ENCODE measurements at regions not wholly inside any gene's neighbourhood (a gene's known extent, or its start where the extent isn't known, plus 50 kb on each side); places are given as distances from the start of the nearest gene placed in this dataset.

DNA sequence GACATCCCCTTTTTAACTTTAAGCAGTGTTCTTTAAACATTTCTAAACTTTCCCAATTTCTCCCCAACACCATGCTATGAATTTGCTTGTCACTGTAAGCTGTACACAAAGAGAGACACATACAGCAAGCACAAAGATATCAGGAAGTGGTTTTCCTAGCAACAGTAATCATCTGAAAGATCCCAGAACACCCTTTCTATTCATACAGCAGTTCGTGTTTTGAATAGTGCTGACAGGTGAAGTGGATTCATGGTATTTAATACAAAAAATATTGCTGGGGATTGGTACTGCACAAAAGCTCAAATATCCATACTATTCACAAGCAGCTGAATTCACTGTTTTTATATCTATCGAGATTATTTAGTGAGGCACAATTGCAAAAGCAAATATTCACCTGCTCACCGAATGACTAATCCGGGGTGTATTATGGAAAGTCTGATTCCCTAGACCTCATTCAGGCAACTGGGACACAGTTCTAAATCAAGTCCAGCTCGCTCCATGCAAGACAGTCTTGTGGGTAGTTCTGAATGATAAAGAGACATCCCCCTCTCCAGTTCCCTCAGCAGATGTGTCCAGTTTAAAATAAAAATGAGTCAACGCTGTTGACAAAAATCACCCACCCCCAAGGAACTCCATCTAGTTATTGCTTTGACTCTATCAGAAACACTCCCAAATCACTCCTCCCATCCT lies 107.1 kb upstream of the TSHZ2 start:
- H3K4me3 Mint-ChIP-seq = no peak overlapping the region
- H3K27me3 Mint-ChIP-seq = no peaks in the 10 kb centered on the region
- WGBS (ENCODE audit: insufficient coverage) = 100% methylated on average over 1 of the region's 6 CpGs
- H3K9ac ChIP-seq (ENCODE audit: low read length) = no peak overlapping the region
- no peak overlapping the region for H3K4me3 ChIP-seq (ENCODE audit: control extremely low read depth in 1 of 5, extremely low read depth in 1 of 5, insufficient read depth in 1 of 5, low read depth in 2 of 5, low read length in 4 of 5)
- ChIA-PET POLR2A (no interaction called here), CTCF (no interaction called here)
- TF ChIP-seq, protein P1, sequence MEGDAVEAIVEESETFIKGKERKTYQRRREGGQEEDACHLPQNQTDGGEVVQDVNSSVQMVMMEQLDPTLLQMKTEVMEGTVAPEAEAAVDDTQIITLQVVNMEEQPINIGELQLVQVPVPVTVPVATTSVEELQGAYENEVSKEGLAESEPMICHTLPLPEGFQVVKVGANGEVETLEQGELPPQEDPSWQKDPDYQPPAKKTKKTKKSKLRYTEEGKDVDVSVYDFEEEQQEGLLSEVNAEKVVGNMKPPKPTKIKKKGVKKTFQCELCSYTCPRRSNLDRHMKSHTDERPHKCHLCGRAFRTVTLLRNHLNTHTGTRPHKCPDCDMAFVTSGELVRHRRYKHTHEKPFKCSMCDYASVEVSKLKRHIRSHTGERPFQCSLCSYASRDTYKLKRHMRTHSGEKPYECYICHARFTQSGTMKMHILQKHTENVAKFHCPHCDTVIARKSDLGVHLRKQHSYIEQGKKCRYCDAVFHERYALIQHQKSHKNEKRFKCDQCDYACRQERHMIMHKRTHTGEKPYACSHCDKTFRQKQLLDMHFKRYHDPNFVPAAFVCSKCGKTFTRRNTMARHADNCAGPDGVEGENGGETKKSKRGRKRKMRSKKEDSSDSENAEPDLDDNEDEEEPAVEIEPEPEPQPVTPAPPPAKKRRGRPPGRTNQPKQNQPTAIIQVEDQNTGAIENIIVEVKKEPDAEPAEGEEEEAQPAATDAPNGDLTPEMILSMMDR (IDR thresholded peaks at IDR 0.05) = no peak
- TF ChIP-seq EZH2 (IDR thresholded peaks at IDR 0.05; ENCODE audit: borderline replicate concordance, insufficient read depth, low read depth, low read length, poor library complexity, severe bottlenecking) = no peak
- no peak for ATAC-seq (ENCODE audit: low read depth)
- no peaks in the 10 kb centered on the region for H3K9me3 Mint-ChIP-seq (ENCODE audit: insufficient read depth)
- peaks cover 0 to 2% (median 0%) of the 10 kb centered on the region in 3 donors for H3K9me3 ChIP-seq (ENCODE audit: control extremely low read depth in 1 of 3, control insufficient read depth in 2 of 3, insufficient read depth in 1 of 3, low read length in 2 of 3)
- no peak overlapping the region for H3K27ac ChIP-seq (ENCODE audit: low read length in 2 of 2)
- H3K79me2 ChIP-seq (ENCODE audit: control insufficient read depth, insufficient read depth, low read length) = no peaks in the 10 kb centered on the region
- H3K36me3 ChIP-seq (replicated peaks in 1 of 2; ENCODE audit: control extremely low read depth in 1 of 2, control insufficient read depth in 1 of 2, extremely low read depth in 1 of 2, insufficient read depth in 2 of 2, low read length in 1 of 2) = no peaks in the 10 kb centered on the region
- intact Hi-C loops (cut with micrococcal nuclease) = no loop called here
- H3K27me3 ChIP-seq (replicated peaks in 1 of 4; ENCODE audit: control extremely low read depth in 1 of 4, control insufficient read depth in 3 of 4, insufficient read depth in 4 of 4, low read length in 3 of 4) = peaks cover 0 to 4% (median 0%) of the 10 kb centered on the region in 4 experiments
- H2AFZ ChIP-seq (ENCODE audit: insufficient read depth, low read depth, low read length, poor library complexity, severe bottlenecking) = no peak overlapping the region
- H3K4me1 Mint-ChIP-seq = no peaks in the 10 kb centered on the region
- no peak for DNase-seq
- H3K4me2 ChIP-seq (replicated peaks; ENCODE audit: low read depth, low read length, poor library complexity, severe bottlenecking) = no peak overlapping the region
- no peak overlapping the region for H3K27ac Mint-ChIP-seq
- H3K4me1 ChIP-seq (ENCODE audit: control insufficient read depth in 2 of 2, insufficient read depth in 2 of 2, low read length in 2 of 2) = no peaks in the 10 kb centered on the region
- H4K20me1 ChIP-seq (ENCODE audit: control insufficient read depth, insufficient read depth, low read length, poor library complexity, severe bottlenecking) = no peaks in the 10 kb centered on the region

DNA sequence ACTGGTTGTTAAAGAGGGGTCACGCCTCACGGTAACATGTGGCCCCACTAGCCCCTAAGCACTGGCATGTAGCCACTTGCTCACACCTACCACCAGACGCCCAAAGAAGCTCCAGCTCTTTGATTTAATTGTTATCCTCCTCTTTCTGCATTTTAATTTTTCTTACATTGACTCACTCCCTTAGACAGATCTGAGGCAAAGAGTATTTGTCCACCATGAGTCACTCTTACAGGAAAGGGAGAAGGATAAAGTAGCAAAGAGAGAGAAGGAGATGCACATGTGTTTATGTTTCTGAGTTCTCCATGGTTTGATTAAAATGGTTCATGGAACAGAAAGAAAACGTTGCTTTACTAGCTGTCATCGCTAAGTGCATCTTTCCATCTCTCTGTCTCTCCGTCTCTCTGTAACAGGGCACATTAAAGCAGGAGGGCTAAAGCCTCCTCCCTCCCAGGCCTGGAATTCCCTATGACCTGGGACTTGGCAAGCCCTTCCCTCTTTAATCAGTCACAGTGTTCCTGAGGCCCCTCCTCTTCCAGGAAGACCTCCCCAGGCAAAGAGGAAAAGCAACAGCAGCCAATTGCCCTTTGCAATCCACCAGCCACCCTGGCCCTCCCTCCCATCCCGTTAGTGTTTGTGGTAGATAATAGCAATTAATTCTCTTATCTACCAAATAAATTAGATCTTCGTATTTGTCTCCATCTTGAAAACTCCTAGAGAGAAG lies 112.8 kb upstream of the TSHZ2 start:
- POLR2A ChIA-PET = no interaction called here
- Histone ChIP-seq H2AFZ (ENCODE audit: insufficient read depth, low read depth, low read length, poor library complexity, severe bottlenecking) (no peak overlapping the region), H3K4me3 (ENCODE audit: control extremely low read depth in 1 of 5, extremely low read depth in 1 of 5, insufficient read depth in 1 of 5, low read depth in 2 of 5, low read length in 4 of 5) (no peak overlapping the region), H3K36me3 (replicated peaks in 1 of 2; ENCODE audit: control extremely low read depth in 1 of 2, control insufficient read depth in 1 of 2, extremely low read depth in 1 of 2, insufficient read depth in 2 of 2, low read length in 1 of 2) (no peaks in the 10 kb centered on the region), H3K27me3 (replicated peaks in 1 of 4; ENCODE audit: control extremely low read depth in 1 of 4, control insufficient read depth in 3 of 4, insufficient read depth in 4 of 4, low read length in 3 of 4) (peaks cover 0 to 4% (median 0%) of the 10 kb centered on the region in 4 experiments), H3K79me2 (ENCODE audit: control insufficient read depth, insufficient read depth, low read length) (no peaks in the 10 kb centered on the region), H4K20me1 (ENCODE audit: control insufficient read depth, insufficient read depth, low read length, poor library complexity, severe bottlenecking) (no peaks in the 10 kb centered on the region), H3K4me2 (replicated peaks; ENCODE audit: low read depth, low read length, poor library complexity, severe bottlenecking) (no peak overlapping the region), H3K27ac (ENCODE audit: low read length in 2 of 2) (no peak overlapping the region), H3K9me3 (ENCODE audit: control extremely low read depth in 1 of 3, control insufficient read depth in 2 of 3, insufficient read depth in 1 of 3, low read length in 2 of 3) (no peaks in the 10 kb centered on the region), H3K9ac (ENCODE audit: low read length) (no peak overlapping the region), H3K4me1 (ENCODE audit: control insufficient read depth in 2 of 2, insufficient read depth in 2 of 2, low read length in 2 of 2) (no peaks in the 10 kb centered on the region)
- Mint-ChIP-seq H3K4me1 (no peaks in the 10 kb centered on the region), H3K9me3 (ENCODE audit: insufficient read depth) (no peaks in the 10 kb centered on the region), H3K4me3 (no peak overlapping the region), H3K27me3 (no peaks in the 10 kb centered on the region), H3K27ac (no peak overlapping the region)
- ATAC-seq (ENCODE audit: low read depth) (no peak), DNase-seq (no peak)
- no peak for TF ChIP-seq EZH2 (IDR thresholded peaks at IDR 0.05; ENCODE audit: borderline replicate concordance, insufficient read depth, low read depth, low read length, poor library complexity, severe bottlenecking)
- TF ChIP-seq, protein P1 (IDR thresholded peaks at IDR 0.05) = no peak
- intact Hi-C loops (cut with micrococcal nuclease) = no loop called here
- CTCF ChIA-PET = no interaction called here
- WGBS (ENCODE audit: insufficient coverage) = 89% methylated on average over 5 of the region's 8 CpGs
